ENCODE measurements at regions not wholly inside any gene's neighbourhood (a gene's known extent, or its start where the extent isn't known, plus 50 kb on each side); places are given as distances from the start of the nearest gene placed in this dataset.

DNA sequence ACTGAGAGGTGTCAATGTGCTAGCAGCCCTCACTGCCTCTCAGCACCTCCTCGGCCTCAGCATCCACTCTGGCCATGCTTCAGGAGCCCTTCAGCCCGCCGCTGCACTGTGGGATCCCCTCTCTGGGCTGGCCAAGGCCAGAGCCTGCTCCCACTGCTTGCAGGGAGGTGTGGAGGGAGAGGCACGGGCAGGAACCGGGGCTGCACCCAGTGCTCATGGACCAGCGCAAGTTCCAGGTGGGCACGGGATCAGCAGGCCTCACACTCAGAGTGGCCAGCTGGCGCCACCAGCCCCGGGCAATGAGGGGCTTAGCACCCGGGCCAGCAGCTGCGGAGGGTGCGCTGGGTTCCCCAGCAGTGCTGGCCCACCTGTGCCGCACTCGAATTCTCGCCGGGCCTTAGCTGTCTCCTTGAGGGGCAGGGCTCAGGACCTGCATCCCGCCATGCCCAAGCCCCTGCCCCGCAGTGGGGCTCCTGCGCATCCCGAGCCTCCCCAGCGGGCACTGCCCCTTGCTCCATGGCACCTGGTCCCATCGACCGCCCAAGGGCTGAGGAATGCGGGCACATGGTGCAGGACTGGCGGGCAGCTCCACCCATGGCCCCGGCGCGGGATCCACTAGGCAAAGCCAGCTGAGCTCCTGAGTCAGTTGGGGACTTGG lies 80.4 kb upstream of the MANEA start:
- TF ChIP-seq, protein P1, sequence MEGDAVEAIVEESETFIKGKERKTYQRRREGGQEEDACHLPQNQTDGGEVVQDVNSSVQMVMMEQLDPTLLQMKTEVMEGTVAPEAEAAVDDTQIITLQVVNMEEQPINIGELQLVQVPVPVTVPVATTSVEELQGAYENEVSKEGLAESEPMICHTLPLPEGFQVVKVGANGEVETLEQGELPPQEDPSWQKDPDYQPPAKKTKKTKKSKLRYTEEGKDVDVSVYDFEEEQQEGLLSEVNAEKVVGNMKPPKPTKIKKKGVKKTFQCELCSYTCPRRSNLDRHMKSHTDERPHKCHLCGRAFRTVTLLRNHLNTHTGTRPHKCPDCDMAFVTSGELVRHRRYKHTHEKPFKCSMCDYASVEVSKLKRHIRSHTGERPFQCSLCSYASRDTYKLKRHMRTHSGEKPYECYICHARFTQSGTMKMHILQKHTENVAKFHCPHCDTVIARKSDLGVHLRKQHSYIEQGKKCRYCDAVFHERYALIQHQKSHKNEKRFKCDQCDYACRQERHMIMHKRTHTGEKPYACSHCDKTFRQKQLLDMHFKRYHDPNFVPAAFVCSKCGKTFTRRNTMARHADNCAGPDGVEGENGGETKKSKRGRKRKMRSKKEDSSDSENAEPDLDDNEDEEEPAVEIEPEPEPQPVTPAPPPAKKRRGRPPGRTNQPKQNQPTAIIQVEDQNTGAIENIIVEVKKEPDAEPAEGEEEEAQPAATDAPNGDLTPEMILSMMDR (IDR thresholded peaks at IDR 0.05), result no peak
- TF ChIP-seq POLR2A (IDR thresholded peaks at IDR 0.05), result no peak
